Smooth muscle cell (in vitro differentiated cells): ENCODE measurements at regions not wholly inside any gene's neighbourhood (a gene's known extent, or its start where the extent isn't known, plus 50 kb on each side); places are given as distances from the start of the nearest gene placed in this dataset.

Source experiments
- DNase-seq: peaks from one replicate; lab custom pipeline; 2025; ENCODE audit not compliant: unreplicated experiment; lab: John Stamatoyannopoulos, UW
- H2AFZ ChIP-seq: fragments of 200-600 bp; sonication (generic); 2 replicates; pipeline ENCODE4 v1.6.0; 2016; ENCODE audit warnings: antibody characterized with exemption, low read depth, mild to moderate bottlenecking
- H3F3A ChIP-seq: fragments of 200-600 bp; sonication (generic); 2 replicates; pipeline ENCODE4 v1.6.0; 2017; ENCODE audit warnings: antibody characterized with exemption, low read depth
- H3K27ac ChIP-seq: fragments of 200-600 bp; sonication (generic); 2 replicates; pipeline ENCODE4 v1.5.1; 2016; ENCODE audit warnings: low read depth, mild to moderate bottlenecking
- H3K27me3 ChIP-seq: fragments of 200-600 bp; sonication (generic); 2 replicates; pipeline ENCODE4 v1.6.1; 2016; ENCODE audit warnings: low read depth, mild to moderate bottlenecking
- H3K36me3 ChIP-seq: fragments of 200-600 bp; sonication (generic); 2 replicates; pipeline ENCODE4 v1.5.1; 2016; ENCODE audit warnings: low read depth
- H3K4me1 ChIP-seq: fragments of 200-600 bp; sonication (generic); 2 replicates; pipeline ENCODE4 v1.5.1; 2016; ENCODE audit warnings: low read depth
- H3K4me2 ChIP-seq: fragments of 200-600 bp; sonication (generic); 2 replicates; pipeline ENCODE4 v1.6.0; 2016; ENCODE audit warnings: mild to moderate bottlenecking
- H3K4me3 ChIP-seq: fragments of 200-600 bp; sonication (generic); 2 replicates; pipeline ENCODE4 v1.5.1; 2016; ENCODE audit warnings: mild to moderate bottlenecking
- H3K79me2 ChIP-seq: fragments of 200-600 bp; sonication (generic); 2 replicates; pipeline ENCODE4 v1.6.0; 2016; ENCODE audit warnings: low read depth, mild to moderate bottlenecking
- H3K9ac ChIP-seq: fragments of 200-600 bp; sonication (generic); 2 replicates; pipeline ENCODE4 v1.6.0; 2016; ENCODE audit warnings: low read depth
- H3K9me3 ChIP-seq: fragments of 200-600 bp; sonication (generic); replicated peaks from 2 replicates; pipeline ENCODE4 v1.5.1; 2016; ENCODE audit warnings: low read depth
- H4K20me1 ChIP-seq: fragments of 200-600 bp; sonication (generic); 2 replicates; pipeline ENCODE4 v1.6.0; 2016; ENCODE audit warnings: low read depth
- CTCF ChIP-seq: fragments of 200-600 bp; sonication (generic); IDR thresholded peaks from 2 replicates; pipeline ENCODE4 v1.5.1; 2017; ENCODE audit warnings: borderline replicate concordance, mild to moderate bottlenecking, antibody characterized with exemption; ENCODE audit not compliant: insufficient read depth, poor library complexity, severe bottlenecking
- WGBS: methylation state at CpG from one replicate; pipeline ENCODE4 v1.1.7; 2016; ENCODE audit warnings: low lambda C conversion rate; 5-methylcytosine and 5-hydroxymethylcytosine counted together

DNA sequence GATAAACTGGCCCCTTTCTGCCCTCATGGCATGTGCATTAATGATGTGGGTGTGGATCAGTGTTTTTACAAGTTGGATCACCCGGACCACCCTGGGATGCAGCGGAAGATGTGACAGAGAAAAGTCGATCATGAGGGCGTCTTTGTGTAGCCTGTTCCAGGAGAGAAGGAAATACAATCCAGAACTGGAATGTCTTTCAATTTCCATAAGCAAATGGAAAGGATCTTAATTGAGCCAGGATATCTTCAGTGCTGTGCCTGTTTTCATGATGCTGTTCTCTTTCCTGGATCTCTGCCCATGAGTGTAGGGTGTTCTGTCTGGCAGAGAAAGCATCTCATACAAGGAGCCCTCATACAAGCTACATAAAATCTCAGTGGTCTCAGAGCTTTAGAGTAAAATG lies 481.4 kb downstream of the XYLT1 start:
- Histone ChIP-seq H3K9ac (no peak overlapping the region), H3K4me2 (no peak overlapping the region), H3F3A (no peaks in the 10 kb centered on the region), H3K36me3 (no peaks in the 10 kb centered on the region), H3K27ac (no peak overlapping the region), H3K4me1 (no peaks in the 10 kb centered on the region), H3K4me3 (no peak overlapping the region), H3K9me3 (no peaks in the 10 kb centered on the region), H3K79me2 (no peaks in the 10 kb centered on the region), H2AFZ (no peak overlapping the region), H3K27me3 (peaks cover 12% of the 10 kb centered on the region), H4K20me1 (no peaks in the 10 kb centered on the region)
- no peak for TF ChIP-seq CTCF
- WGBS = 86% methylated on average over 4 of the region's 4 CpGs
- no peak for DNase-seq

DNA sequence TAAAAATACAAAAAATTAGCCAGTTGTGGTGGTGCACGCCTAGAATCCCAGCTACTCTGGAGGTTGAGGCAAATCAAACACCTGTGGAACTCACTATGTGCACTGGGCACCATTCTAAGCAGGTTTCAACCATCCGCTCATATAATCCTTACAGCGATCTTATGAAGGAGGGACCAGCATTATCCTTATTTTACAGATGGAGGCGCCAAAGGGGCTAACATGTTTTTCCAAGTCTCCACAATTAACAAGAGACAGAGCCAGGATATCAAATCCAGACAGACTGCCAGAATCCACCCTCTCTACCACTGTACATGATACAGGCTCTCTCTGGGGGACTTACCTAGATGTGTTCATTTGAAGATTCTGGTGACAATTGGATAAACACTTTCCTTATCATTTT lies 479.0 kb downstream of the XYLT1 start:
- H3F3A ChIP-seq = no peaks in the 10 kb centered on the region
- H3K27me3 ChIP-seq = peaks cover 12% of the 10 kb centered on the region
- no peak for TF ChIP-seq CTCF
- no peaks in the 10 kb centered on the region for H3K4me1 ChIP-seq
- H4K20me1 ChIP-seq = no peaks in the 10 kb centered on the region
- H3K4me2 ChIP-seq = no peak overlapping the region
- no peak overlapping the region for H3K27ac ChIP-seq
- no peaks in the 10 kb centered on the region for H3K36me3 ChIP-seq
- H3K9me3 ChIP-seq = no peaks in the 10 kb centered on the region
- no peak overlapping the region for H3K9ac ChIP-seq
- WGBS = 89% methylated on average over 4 of the region's 4 CpGs
- no peaks in the 10 kb centered on the region for H3K79me2 ChIP-seq
- no peak overlapping the region for H3K4me3 ChIP-seq
- no peak overlapping the region for H2AFZ ChIP-seq
- DNase-seq = no peak

GRCh38 chr16:16992975-16993765 lies 477.6 kb downstream of the XYLT1 start:
- Histone ChIP-seq H3F3A (no peaks in the 10 kb centered on the region), H2AFZ (no peak overlapping the region), H3K9me3 (no peaks in the 10 kb centered on the region), H3K27ac (no peak overlapping the region), H3K36me3 (no peaks in the 10 kb centered on the region), H3K9ac (no peak overlapping the region), H3K4me1 (no peaks in the 10 kb centered on the region), H4K20me1 (no peaks in the 10 kb centered on the region), H3K27me3 (peaks cover 12% of the 10 kb centered on the region), H3K79me2 (no peaks in the 10 kb centered on the region), H3K4me3 (no peak overlapping the region), H3K4me2 (no peak overlapping the region)
- DNase-seq = no peak
- WGBS = 86% methylated on average over 13 of the region's 13 CpGs
- TF ChIP-seq CTCF = no peak

DNA sequence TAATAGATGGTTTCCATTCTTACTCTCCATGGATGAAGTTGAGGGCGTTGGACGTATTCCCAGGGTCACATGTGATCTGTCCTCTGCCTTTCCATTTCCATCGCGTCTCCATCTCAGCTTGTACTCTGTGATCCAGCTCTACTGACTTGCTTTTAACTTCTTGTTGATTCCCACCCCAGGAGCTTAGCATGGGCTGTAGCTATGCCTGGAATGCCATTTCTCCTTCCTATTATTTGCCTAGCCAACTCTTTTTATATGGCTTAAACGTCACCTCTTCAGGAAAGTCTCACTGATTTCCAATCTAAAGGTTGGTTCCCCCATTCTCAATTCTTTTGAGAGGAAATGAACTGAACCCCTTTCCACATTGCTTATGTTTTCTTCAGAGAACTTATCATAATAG lies 475.9 kb downstream of the XYLT1 start:
- Histone ChIP-seq H2AFZ (no peak overlapping the region), H3K4me1 (no peaks in the 10 kb centered on the region), H3F3A (no peaks in the 10 kb centered on the region), H3K36me3 (no peaks in the 10 kb centered on the region), H3K9ac (no peak overlapping the region), H3K27ac (no peak overlapping the region), H4K20me1 (no peaks in the 10 kb centered on the region), H3K9me3 (no peaks in the 10 kb centered on the region), H3K27me3 (no peaks in the 10 kb centered on the region), H3K4me2 (no peak overlapping the region), H3K79me2 (no peaks in the 10 kb centered on the region), H3K4me3 (no peak overlapping the region)
- WGBS = 61% methylated on average over 5 of the region's 5 CpGs
- no peak for TF ChIP-seq CTCF
- DNase-seq = no peak
